ENCODE measurements at regions not wholly inside any gene's neighbourhood (a gene's known extent, or its start where the extent isn't known, plus 50 kb on each side); places are given as distances from the start of the nearest gene placed in this dataset.

- dilution Hi-C loops (cut with MboI; ENCODE audit: extremely low pct_ligation_motif_present, low sequenced_read_pairs): no loop called here
- TF ChIP-seq, protein P1, sequence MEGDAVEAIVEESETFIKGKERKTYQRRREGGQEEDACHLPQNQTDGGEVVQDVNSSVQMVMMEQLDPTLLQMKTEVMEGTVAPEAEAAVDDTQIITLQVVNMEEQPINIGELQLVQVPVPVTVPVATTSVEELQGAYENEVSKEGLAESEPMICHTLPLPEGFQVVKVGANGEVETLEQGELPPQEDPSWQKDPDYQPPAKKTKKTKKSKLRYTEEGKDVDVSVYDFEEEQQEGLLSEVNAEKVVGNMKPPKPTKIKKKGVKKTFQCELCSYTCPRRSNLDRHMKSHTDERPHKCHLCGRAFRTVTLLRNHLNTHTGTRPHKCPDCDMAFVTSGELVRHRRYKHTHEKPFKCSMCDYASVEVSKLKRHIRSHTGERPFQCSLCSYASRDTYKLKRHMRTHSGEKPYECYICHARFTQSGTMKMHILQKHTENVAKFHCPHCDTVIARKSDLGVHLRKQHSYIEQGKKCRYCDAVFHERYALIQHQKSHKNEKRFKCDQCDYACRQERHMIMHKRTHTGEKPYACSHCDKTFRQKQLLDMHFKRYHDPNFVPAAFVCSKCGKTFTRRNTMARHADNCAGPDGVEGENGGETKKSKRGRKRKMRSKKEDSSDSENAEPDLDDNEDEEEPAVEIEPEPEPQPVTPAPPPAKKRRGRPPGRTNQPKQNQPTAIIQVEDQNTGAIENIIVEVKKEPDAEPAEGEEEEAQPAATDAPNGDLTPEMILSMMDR (optimal IDR thresholded peaks at IDR 0.05 in 1 of 3, IDR thresholded peaks at IDR 0.05 in 1 of 3, conservative IDR thresholded peaks at IDR 0.05 in 1 of 3; ENCODE audit: extremely low read depth in 1 of 3, insufficient read depth in 2 of 3, low read length in 3 of 3): no peak
- no peak for TF ChIP-seq EZH2 (IDR thresholded peaks at IDR 0.05; ENCODE audit: low read length)
- H3K4me3 ChIP-seq (ENCODE audit: control insufficient read depth in 2 of 3, extremely low read depth in 1 of 3, insufficient read depth in 2 of 3, low read depth in 1 of 3, low read length in 3 of 3): no peak overlapping the region
- no peak overlapping the region for H3K27ac ChIP-seq (ENCODE audit: control insufficient read depth, insufficient read depth, low read length)
- H3K4me2 ChIP-seq (ENCODE audit: control insufficient read depth, extremely low read depth, insufficient read depth, low read depth, low read length): peak overlapping the region; percentile 25
- FAIRE-seq (no peak), DNase-seq (ENCODE audit: low read depth, low spot score) (no peak)
- no peaks in the 10 kb centered on the region for H4K20me1 ChIP-seq (ENCODE audit: control insufficient read depth, extremely low read depth, insufficient read depth, low read length)
- no peaks in the 10 kb centered on the region for H3K27me3 ChIP-seq (ENCODE audit: control insufficient read depth, extremely low read depth, insufficient read depth, low read length)
- no peaks in the 10 kb centered on the region for H3K9me3 ChIP-seq (ENCODE audit: control insufficient read depth, low read depth, low read length)
- H2AFZ ChIP-seq (ENCODE audit: control insufficient read depth, low read length): peak overlapping the region; percentile 44
- H3K36me3 ChIP-seq (ENCODE audit: control insufficient read depth in 2 of 2, extremely low read depth in 1 of 2, insufficient read depth in 2 of 2, low read length in 2 of 2): no peaks in the 10 kb centered on the region
- no peaks in the 10 kb centered on the region for H3K9me1 ChIP-seq (ENCODE audit: control insufficient read depth, extremely low read depth, insufficient read depth, low read length)
- H3K79me2 ChIP-seq (ENCODE audit: control insufficient read depth, insufficient read depth, low read length): no peaks in the 10 kb centered on the region
- H3K4me1 ChIP-seq (ENCODE audit: control insufficient read depth, extremely low read depth, insufficient read depth, low read length): peaks cover 21% of the 10 kb centered on the region
- no peak overlapping the region for H3K9ac ChIP-seq (ENCODE audit: control insufficient read depth, extremely low read depth, insufficient read depth, low read length)
These were observed 231.4 kb upstream of the DDHD1 start for GRCh38 chr14:53384536-53384935.

DNA sequence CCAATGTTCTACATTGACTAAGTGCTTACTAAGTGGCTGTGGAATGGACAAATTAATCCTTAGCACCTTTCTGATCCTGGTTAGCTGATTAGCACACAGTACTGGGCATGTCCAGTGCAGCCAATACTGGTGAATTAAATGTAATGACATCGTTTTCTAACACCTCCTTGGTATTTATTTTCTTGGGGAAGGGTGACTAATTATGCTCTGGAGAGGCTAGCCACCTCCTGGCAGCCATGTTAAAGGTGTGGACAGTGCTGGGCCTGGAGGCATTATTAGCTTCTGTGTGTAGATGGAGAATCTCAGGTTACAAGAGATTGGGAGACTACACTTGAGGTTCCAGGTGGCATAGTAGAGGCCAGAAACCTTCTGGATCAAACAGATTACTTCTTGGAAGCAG lies 230.9 kb upstream of the DDHD1 start:
- DNase-seq (ENCODE audit: low read depth, low spot score) (no peak), FAIRE-seq (peak; percentile 52)
- Histone ChIP-seq H4K20me1 (ENCODE audit: control insufficient read depth, extremely low read depth, insufficient read depth, low read length) (no peaks in the 10 kb centered on the region), H3K4me2 (ENCODE audit: control insufficient read depth, extremely low read depth, insufficient read depth, low read depth, low read length) (peak overlapping the region; percentile 25), H3K9me1 (ENCODE audit: control insufficient read depth, extremely low read depth, insufficient read depth, low read length) (no peaks in the 10 kb centered on the region), H3K9ac (ENCODE audit: control insufficient read depth, extremely low read depth, insufficient read depth, low read length) (no peak overlapping the region), H3K4me1 (ENCODE audit: control insufficient read depth, extremely low read depth, insufficient read depth, low read length) (peaks cover 16% of the 10 kb centered on the region), H3K9me3 (ENCODE audit: control insufficient read depth, low read depth, low read length) (no peaks in the 10 kb centered on the region), H3K4me3 (ENCODE audit: control insufficient read depth in 2 of 3, extremely low read depth in 1 of 3, insufficient read depth in 2 of 3, low read depth in 1 of 3, low read length in 3 of 3) (no peak overlapping the region), H3K27ac (ENCODE audit: control insufficient read depth, insufficient read depth, low read length) (no peak overlapping the region), H3K27me3 (ENCODE audit: control insufficient read depth, extremely low read depth, insufficient read depth, low read length) (no peaks in the 10 kb centered on the region), H3K36me3 (ENCODE audit: control insufficient read depth in 2 of 2, extremely low read depth in 1 of 2, insufficient read depth in 2 of 2, low read length in 2 of 2) (no peaks in the 10 kb centered on the region), H2AFZ (ENCODE audit: control insufficient read depth, low read length) (peak overlapping the region; percentile 44), H3K79me2 (ENCODE audit: control insufficient read depth, insufficient read depth, low read length) (no peaks in the 10 kb centered on the region)
- no peak for TF ChIP-seq EZH2 (IDR thresholded peaks at IDR 0.05; ENCODE audit: low read length)
- TF ChIP-seq, protein P1 (optimal IDR thresholded peaks at IDR 0.05 in 1 of 3, IDR thresholded peaks at IDR 0.05 in 1 of 3, conservative IDR thresholded peaks at IDR 0.05 in 1 of 3; ENCODE audit: extremely low read depth in 1 of 3, insufficient read depth in 2 of 3, low read length in 3 of 3): no peak
- dilution Hi-C loops (cut with MboI; ENCODE audit: extremely low pct_ligation_motif_present, low sequenced_read_pairs): no loop called here

All from keratinocyte (primary cell).